HG03280 (cell line): ENCODE measurements at regions not wholly inside any gene's neighbourhood (a gene's known extent, or its start where the extent isn't known, plus 50 kb on each side); places are given as distances from the start of the nearest gene placed in this dataset.

ENCODE experiments used
- ATAC-seq: cut with Tn5 transposase; IDR thresholded peaks from one replicate; pipeline ENCODE4 v1.9.1; 2021; ENCODE audit warnings: mild to moderate bottlenecking, moderate library complexity; ENCODE audit not compliant: unreplicated experiment

DNA sequence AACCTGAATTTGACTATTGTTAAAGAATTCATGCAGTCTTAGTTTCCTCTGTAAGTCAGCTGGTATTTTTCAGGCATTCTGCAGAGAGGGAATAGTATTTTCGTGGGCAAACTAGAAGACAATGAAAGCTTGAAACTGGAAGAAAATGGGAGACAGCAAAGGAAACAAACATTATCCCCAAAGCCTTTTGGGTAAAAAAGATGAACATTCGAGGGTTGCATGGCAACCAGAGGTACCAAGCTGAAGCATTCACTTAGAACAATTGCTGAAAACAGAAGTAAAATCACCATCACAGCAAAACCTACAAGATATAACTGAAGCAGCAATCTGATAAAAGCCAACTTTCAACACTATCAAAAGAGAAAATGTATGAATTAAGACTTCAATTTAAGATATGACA, 233.7 kb downstream of the SCG2 start:
- no peak for ATAC-seq

GRCh38 chr2:223369889-223370288, 232.3 kb downstream of the SCG2 start:
- ATAC-seq = no peak

DNA sequence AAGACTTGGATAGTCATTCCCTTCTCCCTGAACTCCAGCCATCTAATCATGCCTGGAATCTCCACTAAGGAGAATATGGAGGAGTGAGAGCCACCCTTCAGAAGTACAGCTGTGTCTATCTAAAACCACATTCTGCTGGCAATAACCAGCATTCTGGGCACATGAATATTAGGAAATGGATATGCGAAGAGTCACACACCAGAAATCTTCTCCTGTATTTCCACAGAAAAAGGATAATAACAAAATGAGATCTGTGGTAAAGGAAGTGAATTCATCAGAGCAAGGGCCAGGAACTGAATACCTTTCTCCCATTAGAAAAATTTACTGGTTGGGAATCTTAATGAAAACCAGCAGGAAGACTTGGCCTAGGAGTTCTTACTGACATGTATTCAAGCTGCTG, 218.8 kb downstream of the SCG2 start:
- no peak for ATAC-seq

- ATAC-seq = no peak
These were observed 216.0 kb downstream of the SCG2 start for GRCh38 chr2:223386189-223386588.

DNA sequence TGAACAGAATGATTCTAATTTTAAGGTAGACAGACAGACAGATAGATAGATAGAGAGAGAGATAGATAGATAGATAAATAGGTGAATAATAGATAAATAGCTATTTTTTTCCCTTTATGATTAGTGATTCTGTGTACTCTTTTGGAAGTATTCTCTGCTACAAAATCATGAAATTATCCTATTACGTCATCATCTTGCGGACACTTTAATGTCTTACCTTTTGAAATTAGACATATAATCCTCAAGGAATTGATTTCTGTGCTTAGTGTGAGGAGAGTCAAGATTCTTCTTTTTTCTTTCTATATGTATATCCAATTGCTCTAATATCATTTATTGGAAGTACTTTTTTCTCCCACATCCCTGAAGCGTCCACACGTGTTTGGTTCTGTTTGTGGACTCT, 215.2 kb downstream of the SCG2 start:
- no peak for ATAC-seq

DNA sequence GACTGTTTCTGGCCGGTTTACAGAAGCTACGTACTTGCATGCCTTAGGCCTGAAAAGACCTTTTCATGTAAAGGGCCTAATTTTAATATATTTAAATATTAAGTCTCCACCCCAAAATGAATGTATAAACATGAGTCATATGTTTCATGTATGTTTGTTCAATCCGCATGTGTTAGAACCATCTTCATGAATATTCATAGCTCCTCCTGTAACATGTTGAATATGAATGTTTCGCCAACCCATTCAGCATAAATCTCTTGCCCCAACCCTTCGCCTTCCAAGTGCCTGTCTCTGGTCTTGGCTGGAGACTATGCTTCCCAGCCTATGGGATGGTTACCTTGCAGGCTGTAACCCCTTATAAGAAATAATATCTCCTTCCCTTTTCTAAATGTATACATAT, 212.5 kb downstream of the SCG2 start:
- ATAC-seq = no peak

- no peak for ATAC-seq
These were observed 205.2 kb downstream of the SCG2 start for GRCh38 chr2:223396993-223397392.

- ATAC-seq = no peak
These were observed 202.7 kb downstream of the SCG2 start for GRCh38 chr2:223399357-223399957.

- no peak for ATAC-seq
These were observed 197.5 kb downstream of the SCG2 start for GRCh38 chr2:223404616-223405015.

- no peak for ATAC-seq
These were observed 187.5 kb downstream of the SCG2 start for GRCh38 chr2:223414646-223415045.

GRCh38 chr2:223415071-223415470, 187.1 kb downstream of the SCG2 start:
- no peak for ATAC-seq

DNA sequence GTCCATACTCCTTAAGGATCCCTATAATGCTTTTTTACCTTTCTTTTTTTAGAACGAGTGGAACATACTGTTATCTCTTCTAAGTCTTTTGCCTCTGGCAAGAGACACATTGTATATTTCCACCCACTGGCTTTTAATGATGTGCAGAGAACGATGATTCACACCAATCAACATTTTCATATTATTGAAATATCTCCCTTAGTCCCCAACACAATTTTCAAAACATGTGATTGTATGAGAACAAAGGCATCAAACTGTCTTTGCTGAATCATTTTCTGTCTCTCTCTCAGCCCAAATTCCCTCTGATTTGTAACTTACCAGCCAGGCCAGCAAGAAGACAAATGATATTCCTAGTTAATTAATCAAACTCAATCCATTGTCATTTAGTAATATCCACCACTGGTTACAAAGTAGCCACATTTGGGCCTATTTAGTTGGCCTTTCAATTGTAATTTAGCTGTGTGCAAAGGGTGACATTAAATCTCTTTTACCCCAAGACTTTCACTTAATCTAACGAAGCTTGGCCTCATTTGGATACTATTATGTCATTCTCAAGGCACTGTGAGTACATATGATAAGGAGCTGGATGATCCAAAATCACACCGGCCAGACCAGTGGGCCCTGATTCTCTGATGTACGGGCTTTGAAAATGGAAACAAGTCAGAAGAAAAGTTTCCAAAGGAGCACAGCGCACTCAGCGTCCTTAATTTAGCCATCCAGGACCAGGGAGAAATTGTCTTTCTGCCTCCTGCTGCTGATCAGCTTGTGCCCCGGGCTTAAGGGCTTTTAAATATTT, 185.1 kb downstream of the SCG2 start:
- no peak for ATAC-seq

DNA sequence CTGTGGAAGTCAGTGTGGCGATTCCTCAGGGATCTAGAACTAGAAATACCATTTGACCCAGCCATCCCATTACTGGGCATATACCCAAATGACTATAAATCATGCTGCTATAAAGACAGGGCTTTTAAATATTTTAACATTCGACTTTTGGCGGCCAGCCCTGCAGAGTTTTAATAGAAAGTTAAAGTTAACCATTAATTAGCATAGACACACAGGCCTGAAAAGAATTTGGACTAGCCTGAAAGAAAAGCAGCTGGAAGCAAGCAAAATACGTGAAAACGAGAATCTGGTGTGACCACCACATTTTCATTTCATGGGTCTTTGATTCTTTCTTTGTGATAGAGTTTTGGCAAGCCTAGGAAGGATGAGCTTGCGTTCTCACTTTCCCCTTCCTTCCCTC, 184.0 kb downstream of the SCG2 start:
- ATAC-seq = no peak

- no peak for ATAC-seq
These were observed 183.5 kb downstream of the SCG2 start for GRCh38 chr2:223418604-223419199.

DNA sequence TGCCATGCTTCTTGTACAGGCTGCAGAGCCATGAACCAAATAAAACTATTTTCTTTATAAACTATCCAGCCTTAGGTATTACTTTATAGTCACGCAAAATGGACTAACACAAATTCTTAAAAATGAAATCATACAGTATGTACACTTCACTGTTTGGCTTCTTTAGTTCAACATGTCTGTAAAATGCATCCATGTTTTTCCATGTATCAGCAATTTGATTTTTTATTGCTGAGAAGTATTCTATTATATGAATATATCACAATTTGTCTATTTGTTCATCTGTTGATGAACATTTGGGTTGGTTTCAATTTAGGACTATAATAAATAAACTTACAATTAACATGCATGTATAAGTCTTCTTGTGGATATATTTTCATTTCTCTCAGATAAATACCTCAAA, 182.1 kb downstream of the SCG2 start:
- ATAC-seq = no peak

DNA sequence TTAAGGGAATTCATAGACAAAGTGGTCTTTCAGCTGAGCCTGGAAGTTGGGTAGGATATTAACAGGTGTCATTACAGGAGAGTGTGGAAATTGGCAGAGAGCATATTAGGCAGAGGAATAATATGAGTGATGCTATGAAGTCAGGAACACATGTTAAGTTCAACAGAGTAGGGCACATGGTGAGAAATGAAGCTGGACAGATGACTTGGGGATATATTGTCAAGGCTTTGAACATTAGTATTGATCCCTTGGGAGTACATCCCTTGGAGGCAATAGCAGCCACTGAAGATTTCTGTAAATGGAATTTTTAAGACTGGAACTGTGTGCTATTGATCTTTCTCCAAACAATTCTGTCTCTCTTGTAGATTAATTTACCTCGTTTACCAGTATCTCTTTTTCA, 170.7 kb downstream of the SCG2 start:
- ATAC-seq = no peak

DNA sequence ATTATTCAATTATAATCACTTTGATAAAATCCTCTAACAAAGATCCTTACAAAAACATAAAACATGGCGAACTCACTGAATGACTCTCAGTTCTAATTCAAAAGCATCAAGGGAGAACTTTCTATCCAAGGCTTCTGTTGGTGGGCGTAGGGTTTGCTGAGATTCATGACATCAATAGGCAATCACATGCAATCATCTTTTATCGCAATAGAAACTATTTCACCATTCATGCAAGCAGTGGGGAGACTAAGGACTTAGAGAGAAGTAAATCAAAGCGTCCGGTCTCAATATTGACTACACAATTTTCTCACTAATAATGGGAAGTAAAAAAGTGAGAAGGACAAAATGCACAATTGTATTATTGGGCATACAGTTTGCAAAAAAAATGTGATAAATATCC, 168.7 kb downstream of the SCG2 start:
- ATAC-seq = no peak

DNA sequence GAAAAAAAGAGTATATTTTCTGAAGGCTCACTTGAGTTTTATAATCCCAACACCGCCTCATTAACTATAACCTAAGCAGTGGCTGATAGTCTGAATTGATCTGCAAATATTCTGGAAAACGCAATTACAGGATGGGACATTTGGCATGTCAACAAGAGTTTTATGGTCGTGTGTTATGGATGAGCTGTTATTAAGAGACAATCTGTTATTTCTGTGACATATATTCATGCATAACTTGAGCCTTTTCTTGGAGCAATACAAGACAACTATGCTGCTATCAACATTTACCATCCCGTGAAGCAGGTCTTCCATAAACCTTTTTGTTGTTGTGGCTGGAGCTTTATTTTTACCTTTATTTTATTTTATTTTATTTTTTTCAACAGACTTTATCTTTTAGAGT, 164.4 kb downstream of the SCG2 start:
- no peak for ATAC-seq

DNA sequence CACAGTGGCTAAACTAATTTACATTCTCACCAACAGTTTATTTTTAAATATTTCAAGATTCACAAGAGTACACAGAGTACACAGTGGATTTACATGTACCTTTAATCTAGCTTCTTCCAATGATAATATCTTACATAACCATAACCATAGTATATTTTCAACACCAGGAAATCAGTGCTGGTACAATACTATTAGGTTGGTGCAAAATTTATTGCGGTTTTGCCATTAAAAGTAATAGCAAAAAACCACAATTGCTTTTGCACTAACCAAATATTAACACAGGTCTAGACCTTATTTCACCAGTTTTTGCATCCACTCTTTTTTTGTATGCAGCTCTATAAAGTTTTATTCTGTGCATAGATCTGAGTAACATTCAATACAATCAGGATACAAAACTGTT, 163.0 kb downstream of the SCG2 start:
- no peak for ATAC-seq

GRCh38 chr2:223439786-223440185, 162.4 kb downstream of the SCG2 start:
- no peak for ATAC-seq

DNA sequence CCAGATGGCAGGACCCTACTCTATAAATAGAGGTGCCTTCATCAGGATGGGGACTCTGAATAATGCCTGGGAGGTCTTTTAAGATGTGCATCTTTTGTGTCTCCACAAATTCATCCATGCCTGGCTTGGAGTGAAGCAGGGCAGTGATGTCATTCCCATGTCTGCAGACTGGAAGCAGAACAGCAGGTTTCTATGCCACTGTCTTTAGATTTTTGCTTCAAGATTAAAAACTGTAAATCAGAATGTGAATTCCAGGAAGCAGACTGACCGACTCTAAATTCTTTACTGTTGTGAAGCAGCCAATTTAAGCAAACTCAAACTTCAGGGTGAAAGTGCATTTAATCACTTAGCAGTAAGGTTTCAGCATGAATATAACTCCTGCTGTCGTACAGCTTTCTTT, 159.3 kb downstream of the SCG2 start:
- no peak for ATAC-seq

GRCh38 chr2:223450246-223450645, 151.9 kb downstream of the SCG2 start:
- no peak for ATAC-seq
